SIG-M5 treated with dmso at 0.1 percent for 504 hours (cell line): ENCODE measurements at regions not wholly inside any gene's neighbourhood (a gene's known extent, or its start where the extent isn't known, plus 50 kb on each side); places are given as distances from the start of the nearest gene placed in this dataset.

Source experiments
- DNase-seq: peaks from one replicate; lab custom pipeline; 2025; ENCODE audit not compliant: unreplicated experiment; lab: John Stamatoyannopoulos, UW

GRCh38 chr10:131700506-131700905 is 200.3 kb upstream of the PPP2R2D start:
- DNase-seq: no peak

DNA sequence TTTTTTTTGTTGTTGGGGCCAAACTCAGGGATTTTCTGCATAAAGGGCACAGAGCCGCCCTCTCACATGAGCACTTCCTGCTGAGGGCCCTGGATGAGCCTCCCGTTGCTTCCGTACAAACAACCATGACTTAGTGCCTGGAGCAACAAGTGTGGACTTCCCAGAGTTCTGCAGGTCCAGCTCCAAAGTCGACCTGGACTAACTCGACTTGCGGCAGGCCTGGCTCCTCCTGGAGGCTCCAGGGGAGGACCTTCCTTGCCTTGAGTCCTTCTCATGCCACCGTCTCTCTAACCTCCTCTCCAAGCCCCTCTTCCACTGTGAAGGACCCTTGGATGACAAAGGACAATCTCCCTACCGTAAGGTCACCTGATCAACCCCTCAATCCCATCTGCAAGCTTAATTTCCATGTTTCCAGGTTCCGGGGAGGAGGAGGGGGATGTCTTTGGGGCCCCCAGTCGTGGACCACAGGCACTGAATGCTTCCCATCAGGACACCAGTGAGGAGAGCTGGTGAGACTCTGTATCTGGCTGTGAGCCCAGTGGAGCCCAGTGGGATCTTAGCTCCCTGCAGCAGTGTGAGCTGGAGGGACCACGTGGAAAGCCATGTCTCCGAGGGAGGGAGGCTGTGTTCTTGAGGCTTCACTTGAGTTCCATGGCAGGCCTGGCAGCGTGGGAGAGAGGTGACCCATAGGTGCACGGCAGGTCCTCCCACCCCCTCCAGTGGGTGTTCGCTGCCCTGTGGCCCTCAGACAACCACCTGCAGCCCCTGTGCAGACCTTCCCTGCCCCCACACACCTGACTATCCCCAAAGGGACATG is 199.5 kb upstream of the PPP2R2D start:
- DNase-seq: no peak

DNA sequence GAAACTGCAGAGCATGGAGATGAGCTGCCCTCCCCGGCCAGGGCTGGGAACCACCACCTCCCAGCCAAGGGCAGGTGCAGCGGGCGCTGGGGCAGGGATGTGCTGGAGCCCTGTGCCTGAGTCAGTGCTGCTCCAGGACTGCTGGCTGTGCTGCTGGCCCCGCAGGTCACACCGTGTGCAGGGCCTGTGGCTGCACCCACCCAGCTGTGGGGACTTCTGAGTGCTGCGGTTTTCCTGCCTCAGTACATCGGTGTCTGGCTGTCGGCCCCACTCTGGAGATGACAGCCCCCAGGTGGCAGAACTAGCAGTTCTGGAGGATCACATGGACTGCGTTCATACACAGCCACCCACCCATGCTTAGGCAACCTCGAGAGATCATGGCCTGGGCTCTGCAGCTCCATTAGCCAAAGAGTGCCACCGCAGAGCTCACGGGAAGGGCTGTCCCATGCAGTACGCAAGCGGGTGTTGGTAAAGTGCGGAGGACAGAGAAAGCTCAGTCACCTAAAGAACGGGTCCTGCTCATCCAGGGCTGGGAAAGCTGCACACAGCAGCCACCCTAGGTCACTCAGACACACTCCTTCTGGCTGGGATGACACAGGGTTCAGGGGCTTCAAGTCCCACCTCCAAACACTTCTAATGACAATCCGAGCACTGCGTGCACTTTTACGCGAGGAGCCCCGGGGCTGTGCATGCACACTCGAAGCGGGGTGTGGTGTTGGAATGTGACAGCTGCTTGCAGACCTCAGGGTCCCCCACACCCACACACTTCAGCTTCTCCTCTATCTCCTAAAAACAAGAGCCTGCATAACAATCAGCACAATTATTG is 198.1 kb upstream of the PPP2R2D start:
- DNase-seq: no peak

DNA sequence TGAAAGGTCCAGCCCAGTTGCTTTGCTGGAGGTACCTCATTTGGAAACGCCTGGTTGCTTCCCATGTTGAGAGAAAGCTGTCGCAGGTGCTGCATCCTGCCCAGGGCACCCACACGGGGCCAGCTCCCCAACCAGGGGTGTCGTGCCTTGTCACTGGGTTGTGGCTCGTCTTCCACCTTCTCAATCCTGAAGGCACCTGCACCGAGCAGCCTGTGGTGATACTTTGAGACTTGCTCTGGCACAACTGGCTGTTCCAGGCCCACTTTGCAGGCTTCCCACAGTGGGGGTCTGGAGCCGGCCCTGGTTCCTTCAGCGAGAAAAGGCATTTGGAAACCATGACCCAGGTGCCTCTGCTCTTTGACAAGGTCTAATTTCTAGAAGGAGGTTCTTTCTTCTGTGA is 197.3 kb upstream of the PPP2R2D start:
- no peak for DNase-seq

GRCh38 chr10:131703941-131704340 is 196.9 kb upstream of the PPP2R2D start:
- DNase-seq: no peak

DNA sequence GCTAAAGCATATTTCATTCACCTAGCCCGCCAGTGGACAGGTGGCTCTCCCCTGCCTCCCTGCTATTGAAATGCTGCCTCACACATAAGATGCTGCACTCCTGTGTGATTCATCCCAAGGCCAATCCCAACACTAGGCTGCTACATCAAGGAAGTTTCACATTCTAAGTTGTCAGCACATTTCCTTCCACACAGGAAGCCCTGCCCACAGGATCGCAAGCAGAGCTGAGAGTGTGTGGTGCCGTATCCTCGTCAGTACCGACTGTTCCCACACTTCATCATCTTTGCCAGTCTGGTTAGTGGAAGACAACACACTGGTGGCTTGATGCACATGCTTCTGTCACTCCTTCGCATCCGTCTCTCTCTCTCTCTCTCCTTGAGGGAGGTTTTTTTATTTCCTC is 194.3 kb upstream of the PPP2R2D start:
- no peak for DNase-seq

DNA sequence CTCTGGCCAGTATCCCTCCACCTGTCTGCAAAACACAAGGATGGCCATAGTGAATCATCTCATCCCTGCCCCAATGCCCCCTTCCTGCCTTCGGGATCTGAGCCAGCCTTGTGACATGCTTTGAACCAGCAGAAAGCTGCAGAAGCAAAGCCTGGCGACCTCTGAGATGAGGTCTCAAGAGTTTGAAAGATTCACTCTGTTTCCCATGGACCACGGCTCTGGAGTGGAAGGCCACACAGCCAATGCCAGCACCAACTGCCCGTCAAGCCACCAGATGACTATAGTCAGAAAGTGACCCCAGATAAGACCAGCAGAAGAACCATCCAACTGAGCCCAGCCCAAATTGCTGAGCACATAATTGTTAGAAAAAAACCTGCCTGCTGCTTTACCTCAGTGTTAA is 193.9 kb upstream of the PPP2R2D start:
- DNase-seq: no peak

GRCh38 chr10:131708225-131708880 is 192.5 kb upstream of the PPP2R2D start:
- no peak for DNase-seq

DNA sequence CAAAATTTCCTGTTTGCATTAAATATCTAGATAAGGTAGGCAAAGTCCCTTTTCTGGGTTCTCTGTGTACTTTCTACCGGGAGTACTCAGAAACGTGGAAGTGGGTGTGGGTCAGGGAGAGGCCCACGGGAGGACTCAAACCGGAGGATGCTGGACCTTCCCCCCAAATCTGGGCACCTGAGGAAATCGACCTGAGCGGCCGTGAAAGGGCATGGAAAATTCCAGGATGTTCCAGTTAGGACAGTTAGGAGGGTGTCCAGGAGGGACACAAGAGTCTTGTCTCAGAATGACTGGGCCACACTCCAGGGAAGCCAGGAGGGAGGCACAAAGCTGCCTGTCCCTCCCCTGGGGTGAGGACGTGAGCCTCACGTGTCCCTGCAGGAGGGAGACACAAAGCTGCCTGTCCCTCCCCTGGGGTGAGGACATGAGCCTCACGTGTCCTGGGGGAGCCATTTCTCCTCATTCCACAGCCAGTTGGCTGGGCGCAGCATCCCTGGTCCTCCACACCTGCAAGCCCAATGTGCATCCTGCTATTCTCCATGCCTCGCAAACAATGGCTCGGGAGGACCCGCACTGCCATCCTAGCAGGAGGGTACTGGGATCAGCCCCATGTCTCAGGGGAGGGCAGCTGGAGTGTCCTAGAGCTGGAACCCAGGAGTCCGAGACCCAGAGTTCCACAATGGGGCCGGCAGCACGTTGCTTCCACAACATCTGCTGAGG is 190.5 kb upstream of the PPP2R2D start:
- DNase-seq: no peak

DNA sequence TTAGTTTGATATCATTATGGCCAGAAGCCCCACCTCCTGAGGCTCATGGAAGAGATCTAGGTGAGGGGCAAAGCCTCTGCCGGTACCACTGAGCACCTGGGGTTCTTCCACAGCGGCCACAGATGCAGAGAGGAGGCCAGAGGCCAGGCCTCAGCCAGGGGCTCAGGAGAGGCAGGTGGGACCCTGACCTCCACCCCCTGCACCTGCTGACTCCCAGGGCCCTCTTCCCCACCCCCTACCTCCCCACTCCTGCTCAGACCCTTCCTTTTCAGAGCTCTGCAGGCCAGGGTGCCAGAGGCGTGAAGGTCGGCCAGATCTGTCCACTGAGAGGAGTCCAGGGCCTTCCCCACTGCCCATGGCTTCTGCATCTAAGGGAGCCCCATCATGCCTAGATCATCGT is 178.7 kb upstream of the PPP2R2D start:
- DNase-seq: no peak

DNA sequence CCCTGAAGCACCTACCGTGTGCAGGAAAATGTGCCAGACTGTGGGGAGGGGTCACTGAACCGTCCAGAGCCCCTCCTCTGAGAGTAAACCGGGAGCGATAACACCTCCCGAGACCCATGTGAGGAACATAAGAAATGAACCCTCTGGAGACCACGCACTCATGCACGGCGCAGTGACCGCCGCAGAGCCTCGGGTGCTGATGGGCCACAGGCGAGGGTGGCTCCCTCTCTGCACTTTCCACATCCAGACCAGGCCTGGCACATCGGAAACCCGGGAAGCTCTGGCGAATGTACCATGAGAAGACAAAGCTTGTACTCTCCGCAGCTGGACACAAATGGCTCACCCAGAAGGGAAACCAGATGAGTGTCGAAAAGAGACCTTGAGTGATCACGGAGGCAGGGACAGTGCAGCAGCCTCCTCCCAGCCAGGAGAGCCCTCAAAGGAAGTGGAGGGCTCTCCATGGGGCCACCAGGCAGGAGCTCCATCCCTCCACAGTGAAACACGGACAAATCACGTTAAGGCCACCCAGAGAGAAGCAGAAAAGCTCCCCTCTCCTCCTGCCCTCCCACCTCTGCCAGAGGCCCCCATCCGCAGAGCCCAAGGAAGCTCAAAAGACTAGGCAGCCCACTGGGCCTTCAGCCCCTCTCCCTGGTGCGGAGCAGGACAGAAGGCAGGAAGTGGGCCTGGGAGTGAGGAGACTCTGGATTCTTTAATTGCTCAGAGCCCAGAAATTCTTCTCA is 178.1 kb upstream of the PPP2R2D start:
- DNase-seq: no peak

- DNase-seq: no peak
Observed at GRCh38 chr10:131723297-131724168, 177.3 kb upstream of the PPP2R2D start.

GRCh38 chr10:131724169-131724545 is 176.7 kb upstream of the PPP2R2D start:
- DNase-seq: no peak

GRCh38 chr10:131724891-131725580 is 175.8 kb upstream of the PPP2R2D start:
- no peak for DNase-seq

- DNase-seq: no peak
Observed at GRCh38 chr10:131725581-131726069, 175.2 kb upstream of the PPP2R2D start.

GRCh38 chr10:131726076-131726880 is 174.5 kb upstream of the PPP2R2D start:
- no peak for DNase-seq

DNA sequence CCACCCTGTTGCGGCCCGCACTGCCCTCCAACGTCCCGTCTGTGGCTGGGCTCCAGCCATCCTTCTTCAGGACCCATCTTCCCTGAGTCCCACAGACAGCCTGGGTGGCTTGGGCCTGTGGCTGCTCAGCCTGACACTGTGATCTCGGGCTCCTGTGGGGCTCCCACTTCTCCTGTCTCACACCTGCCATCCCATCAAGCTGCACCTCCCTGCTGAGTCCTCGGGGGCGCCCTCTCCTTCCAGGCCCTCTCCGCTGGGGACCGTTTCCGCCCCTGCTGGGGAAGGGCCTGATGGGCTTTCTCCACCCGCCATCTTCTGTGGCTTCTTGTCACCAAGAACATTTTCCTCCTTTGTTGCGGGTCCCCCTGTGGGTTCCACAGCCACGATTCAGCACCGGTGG is 173.8 kb upstream of the PPP2R2D start:
- no peak for DNase-seq

- no peak for DNase-seq
Observed at GRCh38 chr10:131727560-131727959, 173.2 kb upstream of the PPP2R2D start.
